ENCODE measurements at regions not wholly inside any gene's neighbourhood (a gene's known extent, or its start where the extent isn't known, plus 50 kb on each side); places are given as distances from the start of the nearest gene placed in this dataset.

DNA sequence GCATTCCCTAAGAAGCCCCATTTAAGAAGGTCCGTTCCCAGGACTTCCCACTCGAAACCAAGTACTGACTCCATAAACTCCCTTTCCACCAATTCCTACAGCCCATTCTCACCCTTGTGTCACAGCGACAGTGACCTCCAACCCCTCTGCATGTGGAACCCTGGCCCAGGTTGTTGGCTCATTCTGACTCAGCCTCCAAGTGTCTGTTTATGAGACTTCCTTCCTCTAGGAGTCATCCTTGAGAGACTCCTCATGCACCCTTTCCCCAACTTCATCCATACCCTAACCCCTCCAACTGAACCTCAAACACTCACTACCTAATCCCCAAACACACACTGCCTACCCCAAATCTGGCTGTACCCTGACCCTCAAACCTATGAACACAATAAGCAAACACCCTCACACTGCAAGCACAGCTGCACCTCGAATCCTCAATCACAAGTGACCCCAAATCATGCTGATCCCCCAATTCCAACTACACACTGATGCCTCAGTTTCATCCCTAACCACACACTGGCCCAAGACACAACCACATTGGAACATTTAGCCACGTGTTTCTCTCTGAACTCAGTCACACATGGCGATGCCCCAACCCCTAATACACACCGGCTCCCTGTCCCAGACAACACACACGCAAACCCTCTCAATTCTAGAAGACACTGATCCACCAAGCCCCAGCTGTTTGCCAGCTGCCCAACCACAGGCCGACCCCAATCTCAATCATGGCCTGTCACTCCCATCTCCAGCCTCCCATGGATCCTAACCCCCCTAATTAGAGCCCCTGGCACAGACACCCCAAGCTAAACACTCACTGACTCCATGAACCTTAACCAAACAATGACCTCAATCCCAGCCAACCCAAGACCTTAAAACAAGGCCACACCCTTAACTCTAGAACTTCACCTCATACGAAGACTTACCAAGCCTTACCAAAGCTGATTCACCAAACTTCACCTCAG, 219.6 kb downstream of the CYP26B1 start:
- TF ChIP-seq CTCF (IDR thresholded peaks at IDR 0.05; ENCODE audit: low read depth, low read length) (no peak), EZH2phosphoT487 (IDR thresholded peaks at IDR 0.05; ENCODE audit: low read depth) (no peak)
